ENCODE measurements at regions not wholly inside any gene's neighbourhood (a gene's known extent, or its start where the extent isn't known, plus 50 kb on each side); places are given as distances from the start of the nearest gene placed in this dataset.

- TF ChIP-seq TCF4 (CRISPR knock-in tag; IDR thresholded peaks at IDR 0.05; ENCODE audit: borderline replicate concordance) = no peak
- no peak for TF ChIP-seq ZNF8 (CRISPR knock-in tag; IDR thresholded peaks at IDR 0.05)
- TF ChIP-seq PPARA (CRISPR knock-in tag; IDR thresholded peaks at IDR 0.05; ENCODE audit: borderline replicate concordance) = no peak
- TF ChIP-seq ZFP30 (CRISPR knock-in tag; IDR thresholded peaks at IDR 0.05) = no peak
- no peak for TF ChIP-seq GLIS3 (CRISPR knock-in tag; IDR thresholded peaks at IDR 0.05)
- TF ChIP-seq TOX (CRISPR knock-in tag; IDR thresholded peaks at IDR 0.05; ENCODE audit: borderline replicate concordance) = no peak
Observed at GRCh38 chr1:29489471-29489870, 253.1 kb downstream of the PTPRU start.
